ENCODE measurements at regions not wholly inside any gene's neighbourhood (a gene's known extent, or its start where the extent isn't known, plus 50 kb on each side); places are given as distances from the start of the nearest gene placed in this dataset.

DNA sequence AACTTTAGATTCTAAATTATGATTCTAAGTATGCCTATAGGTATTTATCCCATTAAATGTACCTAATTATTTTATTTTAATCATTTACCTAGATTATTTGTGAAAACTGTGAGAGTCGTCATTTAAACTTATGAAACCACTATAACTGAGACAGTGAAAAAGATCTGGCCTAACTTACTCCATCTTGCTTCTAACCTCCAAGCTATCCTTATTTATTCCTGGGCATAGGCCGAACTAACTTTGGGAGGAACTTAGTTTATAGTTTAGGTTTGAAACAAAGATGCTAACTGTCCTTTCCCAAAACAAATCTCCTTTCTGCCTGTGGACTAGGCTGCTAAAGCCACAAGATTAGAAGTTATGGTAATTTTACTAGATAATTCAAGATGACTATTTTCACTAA is 79.7 kb upstream of the PPP2R5C start:
- DNase-seq (ENCODE audit: low read depth, low spot score) = no peak
- dilution Hi-C loops (cut with MboI; ENCODE audit: extremely low pct_ligation_motif_present, low sequenced_read_pairs) = no loop called here

More for the DNA sequence above, 79.7 kb upstream of the PPP2R5C start:
- intact Hi-C loops (cut with micrococcal nuclease) = no loop called here
- no peaks in the 10 kb centered on the region for H3K79me2 ChIP-seq (ENCODE audit: control insufficient read depth, insufficient read depth, low read length)
- no peak overlapping the region for H3K9ac ChIP-seq (replicated peaks; ENCODE audit: extremely low read depth, insufficient read depth, low read length)
- no peak overlapping the region for H3K4me3 ChIP-seq (replicated peaks in 1 of 3; ENCODE audit: insufficient read depth in 1 of 3, low read depth in 1 of 3, low read length in 3 of 3)
- H4K20me1 ChIP-seq (replicated peaks; ENCODE audit: control insufficient read depth, extremely low read depth, insufficient read depth, low read length) = no peaks in the 10 kb centered on the region
- ChIA-PET CTCF (interaction anchor here (0.6 to 1.4 kb wide), 3 partner anchors 13 to 1983 kb away, joined by 3 read pairs; no protein-coding TSS in a partner anchor), POLR2A (no interaction called here)
- H3K36me3 ChIP-seq (ENCODE audit: control insufficient read depth in 2 of 2, extremely low read depth in 1 of 2, insufficient read depth in 2 of 2, low read length in 2 of 2) = no peaks in the 10 kb centered on the region
- no peaks in the 10 kb centered on the region for H3K4me1 ChIP-seq (ENCODE audit: control insufficient read depth, extremely low read depth, insufficient read depth, low read length)
- no peaks in the 10 kb centered on the region for H3K9me3 ChIP-seq (replicated peaks; ENCODE audit: control insufficient read depth, insufficient read depth, low read length)
- FAIRE-seq = no peak
- TF ChIP-seq EZH2 (IDR thresholded peaks at IDR 0.05; ENCODE audit: borderline replicate concordance, low read depth, low read length, severe bottlenecking) (no peak), MAX (IDR thresholded peaks at IDR 0.05; ENCODE audit: insufficient read depth, insufficient read length) (no peak), POLR2A (IDR thresholded peaks at IDR 0.05; ENCODE audit: low read depth, low read length) (no peak), FOS (IDR thresholded peaks at IDR 0.05; ENCODE audit: borderline replicate concordance, insufficient read depth, low read length) (no peak), JUN (IDR thresholded peaks at IDR 0.05; ENCODE audit: borderline replicate concordance, insufficient read depth, insufficient read length, low read depth) (no peak), MYC (IDR thresholded peaks at IDR 0.05; ENCODE audit: low read depth, low read length) (no peak), GATA2 (IDR thresholded peaks at IDR 0.05; ENCODE audit: insufficient read depth, insufficient read length, low read depth, low read length) (no peak), POLR2AphosphoS5 (IDR thresholded peaks at IDR 0.05; ENCODE audit: insufficient read depth, low read depth, low read length) (no peak)
- TF ChIP-seq, protein P1, sequence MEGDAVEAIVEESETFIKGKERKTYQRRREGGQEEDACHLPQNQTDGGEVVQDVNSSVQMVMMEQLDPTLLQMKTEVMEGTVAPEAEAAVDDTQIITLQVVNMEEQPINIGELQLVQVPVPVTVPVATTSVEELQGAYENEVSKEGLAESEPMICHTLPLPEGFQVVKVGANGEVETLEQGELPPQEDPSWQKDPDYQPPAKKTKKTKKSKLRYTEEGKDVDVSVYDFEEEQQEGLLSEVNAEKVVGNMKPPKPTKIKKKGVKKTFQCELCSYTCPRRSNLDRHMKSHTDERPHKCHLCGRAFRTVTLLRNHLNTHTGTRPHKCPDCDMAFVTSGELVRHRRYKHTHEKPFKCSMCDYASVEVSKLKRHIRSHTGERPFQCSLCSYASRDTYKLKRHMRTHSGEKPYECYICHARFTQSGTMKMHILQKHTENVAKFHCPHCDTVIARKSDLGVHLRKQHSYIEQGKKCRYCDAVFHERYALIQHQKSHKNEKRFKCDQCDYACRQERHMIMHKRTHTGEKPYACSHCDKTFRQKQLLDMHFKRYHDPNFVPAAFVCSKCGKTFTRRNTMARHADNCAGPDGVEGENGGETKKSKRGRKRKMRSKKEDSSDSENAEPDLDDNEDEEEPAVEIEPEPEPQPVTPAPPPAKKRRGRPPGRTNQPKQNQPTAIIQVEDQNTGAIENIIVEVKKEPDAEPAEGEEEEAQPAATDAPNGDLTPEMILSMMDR (IDR thresholded peaks at IDR 0.05; ENCODE audit: extremely low read depth in 1 of 2, insufficient read depth in 1 of 2, low read depth in 1 of 2, low read length in 2 of 2) = no peak
- H3K9me1 ChIP-seq (replicated peaks; ENCODE audit: control insufficient read depth, extremely low read depth, insufficient read depth, low read length) = no peaks in the 10 kb centered on the region
- no peaks in the 10 kb centered on the region for H3K27me3 ChIP-seq (ENCODE audit: control insufficient read depth in 2 of 2, insufficient read depth in 2 of 2, low read length in 2 of 2)
- H2AFZ ChIP-seq (ENCODE audit: low read depth, low read length) = no peak overlapping the region
- H3K27ac ChIP-seq (ENCODE audit: insufficient read depth, low read depth, low read length) = no peak overlapping the region
- no TSS peak for BruUV-seq (replicated peaks)
- H3K4me2 ChIP-seq (ENCODE audit: insufficient read depth, low read length) = no peak overlapping the region

Data from endothelial cell of umbilical vein (primary cell).